GM19099 (cell line): ENCODE measurements at regions not wholly inside any gene's neighbourhood (a gene's known extent, or its start where the extent isn't known, plus 50 kb on each side); places are given as distances from the start of the nearest gene placed in this dataset.

ENCODE experiments used
- POLR2A ChIP-seq: IDR thresholded peaks from 3 replicates; pipeline ENCODE4 v1.6.1; 2011; ENCODE audit warnings: low read depth; ENCODE audit not compliant: insufficient read length; ENCODE audit errors: extremely low read depth

GRCh38 chr20:48224533-48225050 is 439.3 kb upstream of the SULF2 start:
- TF ChIP-seq POLR2A, result no peak

DNA sequence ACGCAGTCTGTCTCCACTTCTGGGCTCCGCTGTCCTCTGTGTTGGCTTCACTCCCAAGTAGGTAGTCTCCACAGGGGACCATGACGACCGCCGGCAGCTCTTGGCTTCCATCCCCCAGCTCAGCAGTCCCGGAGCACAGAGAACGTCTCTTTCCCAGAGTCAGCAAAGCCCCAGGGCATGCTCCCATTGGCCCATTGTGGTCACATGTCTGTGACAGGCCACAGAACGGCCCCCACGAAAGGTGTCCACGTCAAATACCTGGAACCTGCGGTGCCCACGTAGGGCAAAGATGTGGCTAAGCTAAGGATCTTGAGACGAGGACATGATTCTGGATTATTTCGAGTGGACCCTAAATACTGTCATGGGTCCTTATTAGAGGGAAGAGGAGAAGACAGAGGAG is 438.4 kb upstream of the SULF2 start:
- no peak for TF ChIP-seq POLR2A

- TF ChIP-seq POLR2A, result no peak
Measured at GRCh38 chr20:48222595-48223180, 437.4 kb upstream of the SULF2 start.

DNA sequence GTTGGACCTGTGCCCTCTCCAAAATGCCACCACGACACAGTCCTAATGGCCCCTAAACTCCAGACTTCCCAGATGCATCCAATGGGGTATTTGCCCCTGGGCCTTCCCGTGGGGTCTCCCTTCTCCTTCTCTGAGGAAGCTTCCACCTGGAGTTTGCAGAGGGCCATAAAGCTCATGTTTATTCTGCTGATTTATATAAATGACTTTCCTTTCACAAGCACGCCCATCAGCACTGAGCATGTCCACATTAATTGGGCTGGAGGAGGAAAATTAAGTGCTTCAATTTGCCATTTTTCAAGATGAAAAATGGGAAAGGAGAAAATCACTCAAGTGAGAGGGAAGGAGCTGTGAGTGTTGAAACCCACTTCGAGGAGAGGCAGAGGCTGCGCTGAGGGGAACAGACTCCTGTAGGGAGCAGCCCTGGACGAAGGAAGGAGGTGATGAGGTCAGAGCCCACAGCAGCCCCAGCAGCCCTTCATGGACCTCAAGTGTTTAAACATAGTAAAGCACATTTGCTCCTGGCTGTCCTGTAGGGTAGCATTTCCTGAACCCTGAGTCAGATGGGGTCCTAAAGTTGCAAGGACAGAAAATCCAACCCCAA is 434.9 kb upstream of the SULF2 start:
- TF ChIP-seq POLR2A, result no peak

DNA sequence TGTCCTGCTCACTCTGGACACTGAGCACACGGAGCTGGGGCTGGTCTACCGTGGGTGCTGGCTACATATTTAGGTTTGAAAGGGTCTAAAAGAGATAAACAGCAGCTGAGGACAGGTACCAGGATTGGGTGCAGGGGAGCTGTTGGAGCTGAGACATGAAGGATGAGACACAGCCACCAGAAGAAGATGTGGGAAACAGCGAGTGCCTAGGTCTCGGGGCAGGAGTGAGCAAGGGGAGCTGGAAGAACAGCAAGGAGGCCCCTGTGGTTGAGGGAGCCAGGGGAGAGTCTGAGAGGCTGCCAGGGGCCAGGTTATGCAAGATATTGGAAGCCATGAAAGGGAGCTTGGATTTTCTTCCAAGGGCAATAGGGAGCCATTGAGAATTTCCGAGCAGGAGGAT is 434.0 kb upstream of the SULF2 start:
- TF ChIP-seq POLR2A, result no peak

GRCh38 chr20:48217190-48217589 is 431.9 kb upstream of the SULF2 start:
- TF ChIP-seq POLR2A, result no peak

GRCh38 chr20:48215536-48215935 is 430.3 kb upstream of the SULF2 start:
- TF ChIP-seq POLR2A, result no peak

- no peak for TF ChIP-seq POLR2A
Measured at GRCh38 chr20:48214601-48215000, 429.3 kb upstream of the SULF2 start.

GRCh38 chr20:48212806-48213509 is 427.7 kb upstream of the SULF2 start:
- TF ChIP-seq POLR2A, result no peak

DNA sequence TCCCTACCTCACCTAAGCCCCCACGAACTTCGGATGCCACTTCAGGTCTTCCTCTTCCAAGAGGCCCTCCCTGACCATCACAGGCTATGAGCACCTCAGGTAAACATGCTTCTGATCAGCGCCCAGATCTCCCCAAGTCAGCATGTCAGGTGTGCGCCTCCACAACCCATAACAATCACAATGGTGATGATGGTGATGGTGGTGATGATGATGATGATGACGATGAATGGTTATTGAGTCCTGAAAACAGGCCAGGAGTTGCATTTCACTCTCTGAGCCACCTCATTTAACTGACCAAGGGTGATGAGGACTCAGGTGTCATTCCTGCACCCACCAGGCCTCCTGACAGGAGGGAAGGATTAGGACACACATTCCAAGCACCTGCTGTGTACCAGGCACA is 426.6 kb upstream of the SULF2 start:
- no peak for TF ChIP-seq POLR2A

- TF ChIP-seq POLR2A, result no peak
Measured at GRCh38 chr20:48211238-48211637, 426.0 kb upstream of the SULF2 start.

GRCh38 chr20:48210111-48211027 is 425.1 kb upstream of the SULF2 start:
- no peak for TF ChIP-seq POLR2A

GRCh38 chr20:48209102-48209501 is 423.8 kb upstream of the SULF2 start:
- no peak for TF ChIP-seq POLR2A

DNA sequence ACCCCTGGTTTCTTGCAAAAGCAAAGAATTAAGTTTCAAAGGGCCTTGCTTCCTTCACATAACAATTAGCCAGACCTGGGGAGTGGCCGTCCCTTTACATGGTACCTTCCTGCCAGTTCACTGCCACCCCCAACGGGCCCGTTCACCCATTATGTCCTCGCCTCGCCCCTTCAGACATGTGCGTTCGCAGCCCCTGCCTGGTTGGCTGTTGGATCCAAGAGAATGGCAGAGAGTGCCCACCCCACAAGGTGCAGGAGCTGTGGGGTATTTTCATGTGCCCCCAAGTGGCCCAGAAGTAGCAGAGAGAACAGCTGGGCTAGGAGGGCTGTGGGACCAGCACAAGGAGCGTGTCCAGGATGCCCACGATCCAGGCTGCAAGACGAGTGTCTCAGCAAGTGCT is 422.9 kb upstream of the SULF2 start:
- TF ChIP-seq POLR2A, result no peak

DNA sequence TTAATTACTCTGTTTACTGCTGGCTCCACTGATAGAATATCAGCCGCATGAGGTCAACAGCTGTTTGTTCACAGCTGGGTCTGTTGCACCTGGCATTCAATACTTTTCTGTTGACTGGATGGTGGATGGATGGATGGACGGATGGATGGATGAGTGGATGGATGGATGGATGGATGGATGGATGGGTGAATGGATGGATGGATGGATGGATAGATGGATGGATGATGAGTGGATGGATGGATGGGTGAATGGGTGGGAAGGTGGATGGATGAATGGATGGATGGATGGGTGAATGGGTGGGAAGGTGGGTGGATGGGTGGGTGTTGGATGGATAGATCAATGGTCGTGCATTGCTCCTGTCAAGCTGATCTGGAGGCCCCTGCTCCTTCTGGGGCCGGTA is 422.2 kb upstream of the SULF2 start:
- TF ChIP-seq POLR2A, result no peak
